ENCODE measurements at regions not wholly inside any gene's neighbourhood (a gene's known extent, or its start where the extent isn't known, plus 50 kb on each side); places are given as distances from the start of the nearest gene placed in this dataset.

DNA sequence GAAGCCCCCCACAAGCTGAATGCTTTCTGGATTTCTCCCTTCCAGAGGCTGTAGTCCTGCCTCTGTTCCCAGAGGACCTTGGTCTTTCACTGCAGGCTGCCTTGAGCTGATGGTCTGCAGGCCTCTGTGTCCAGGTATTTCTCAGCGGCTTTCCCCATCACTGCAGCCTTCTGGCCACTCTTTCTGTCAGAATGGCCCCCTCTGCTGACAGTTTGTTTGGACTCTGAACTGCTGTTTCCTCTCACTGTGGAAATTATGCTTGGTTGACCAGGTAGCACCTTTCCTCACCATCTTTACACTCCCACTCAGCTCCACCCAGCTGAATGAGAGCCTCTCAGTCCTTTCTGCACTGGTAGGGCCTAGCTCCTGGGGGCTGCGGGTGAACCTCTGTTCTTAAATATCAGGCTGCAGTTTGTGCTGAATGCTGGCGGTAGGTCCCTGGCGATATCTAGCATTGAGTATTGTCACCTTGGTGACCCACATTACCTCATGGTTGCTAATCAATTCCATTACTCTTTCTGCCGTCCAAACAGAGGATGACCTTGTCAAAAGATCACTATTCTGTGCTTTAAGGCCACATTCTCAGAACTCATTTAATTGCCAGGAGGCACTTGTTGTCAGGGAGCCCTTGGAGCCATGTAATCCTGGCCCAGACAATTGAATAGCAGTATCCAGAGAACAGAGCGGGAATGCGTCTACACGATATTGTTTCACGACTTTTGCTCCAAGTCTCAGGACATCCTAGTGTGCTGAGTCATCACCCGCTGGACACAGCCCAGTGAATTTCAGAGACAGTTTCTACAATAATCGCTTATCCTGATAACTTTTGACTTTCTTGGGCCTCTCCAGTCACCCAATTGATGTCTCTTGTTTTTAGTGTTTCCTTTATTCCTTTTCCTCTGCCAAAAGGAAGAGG lies 230.2 kb downstream of the TENT4A start:
- ChIA-PET CTCF (no interaction called here), POLR2A (no interaction called here)
- H3K4me3 Mint-ChIP-seq (ENCODE audit: unreplicated experiment), result no peak overlapping the region
- H3K36me3 Mint-ChIP-seq (ENCODE audit: insufficient read depth, unreplicated experiment), result no peaks in the 10 kb centered on the region
- no peaks in the 10 kb centered on the region for H3K4me1 Mint-ChIP-seq (ENCODE audit: insufficient read depth, unreplicated experiment)
- no peaks in the 10 kb centered on the region for H3K9me3 Mint-ChIP-seq (ENCODE audit: unreplicated experiment)
- TF ChIP-seq, protein P1, sequence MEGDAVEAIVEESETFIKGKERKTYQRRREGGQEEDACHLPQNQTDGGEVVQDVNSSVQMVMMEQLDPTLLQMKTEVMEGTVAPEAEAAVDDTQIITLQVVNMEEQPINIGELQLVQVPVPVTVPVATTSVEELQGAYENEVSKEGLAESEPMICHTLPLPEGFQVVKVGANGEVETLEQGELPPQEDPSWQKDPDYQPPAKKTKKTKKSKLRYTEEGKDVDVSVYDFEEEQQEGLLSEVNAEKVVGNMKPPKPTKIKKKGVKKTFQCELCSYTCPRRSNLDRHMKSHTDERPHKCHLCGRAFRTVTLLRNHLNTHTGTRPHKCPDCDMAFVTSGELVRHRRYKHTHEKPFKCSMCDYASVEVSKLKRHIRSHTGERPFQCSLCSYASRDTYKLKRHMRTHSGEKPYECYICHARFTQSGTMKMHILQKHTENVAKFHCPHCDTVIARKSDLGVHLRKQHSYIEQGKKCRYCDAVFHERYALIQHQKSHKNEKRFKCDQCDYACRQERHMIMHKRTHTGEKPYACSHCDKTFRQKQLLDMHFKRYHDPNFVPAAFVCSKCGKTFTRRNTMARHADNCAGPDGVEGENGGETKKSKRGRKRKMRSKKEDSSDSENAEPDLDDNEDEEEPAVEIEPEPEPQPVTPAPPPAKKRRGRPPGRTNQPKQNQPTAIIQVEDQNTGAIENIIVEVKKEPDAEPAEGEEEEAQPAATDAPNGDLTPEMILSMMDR (IDR thresholded peaks at IDR 0.05; ENCODE audit: unreplicated experiment), result no peak
- no TSS peak for BruUV-seq (replicated peaks)
- no peak overlapping the region for H3K27ac Mint-ChIP-seq (ENCODE audit: low read depth, unreplicated experiment)
- intact Hi-C loops (cut with micrococcal nuclease), result no loop called here
- no peak for DNase-seq (ENCODE audit: unreplicated experiment)
- H3K27me3 Mint-ChIP-seq (ENCODE audit: insufficient read depth, unreplicated experiment), result peaks cover 5% of the 10 kb centered on the region

DNA sequence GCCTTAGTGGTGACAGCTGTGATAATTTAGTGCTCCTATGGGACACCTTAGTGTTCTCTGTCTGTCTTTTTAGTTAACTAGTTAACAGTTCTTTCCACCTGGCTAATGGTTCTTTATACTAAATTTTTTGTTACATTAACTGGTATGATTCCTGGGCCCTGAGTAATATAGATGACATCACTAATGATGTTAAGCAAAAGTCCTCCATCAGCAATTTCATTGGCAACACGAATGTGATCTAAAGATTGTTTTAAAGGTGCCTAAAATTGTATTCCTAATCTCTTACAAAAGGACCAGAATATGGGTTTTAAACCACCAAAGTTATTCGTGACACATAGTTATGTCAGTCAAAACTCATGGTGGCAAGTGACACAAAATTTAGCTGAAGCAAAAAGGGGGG lies 235.3 kb downstream of the TENT4A start:
- Mint-ChIP-seq H3K9me3 (ENCODE audit: unreplicated experiment) (no peaks in the 10 kb centered on the region), H3K27me3 (ENCODE audit: insufficient read depth, unreplicated experiment) (peaks cover 8% of the 10 kb centered on the region), H3K4me3 (ENCODE audit: unreplicated experiment) (no peak overlapping the region), H3K27ac (ENCODE audit: low read depth, unreplicated experiment) (no peak overlapping the region), H3K4me1 (ENCODE audit: insufficient read depth, unreplicated experiment) (no peaks in the 10 kb centered on the region), H3K36me3 (ENCODE audit: insufficient read depth, unreplicated experiment) (no peaks in the 10 kb centered on the region)
- intact Hi-C loops (cut with micrococcal nuclease), result no loop called here
- ChIA-PET CTCF (no interaction called here), POLR2A (no interaction called here)
- no peak for DNase-seq (ENCODE audit: unreplicated experiment)
- BruUV-seq (replicated peaks), result no TSS peak
- TF ChIP-seq, protein P1 (IDR thresholded peaks at IDR 0.05; ENCODE audit: unreplicated experiment), result no peak

- no peaks in the 10 kb centered on the region for H3K36me3 Mint-ChIP-seq (ENCODE audit: insufficient read depth, unreplicated experiment)
- BruUV-seq (replicated peaks), result no TSS peak
These were observed 236.0 kb downstream of the TENT4A start for GRCh38 chr5:6949230-6949629.

DNA sequence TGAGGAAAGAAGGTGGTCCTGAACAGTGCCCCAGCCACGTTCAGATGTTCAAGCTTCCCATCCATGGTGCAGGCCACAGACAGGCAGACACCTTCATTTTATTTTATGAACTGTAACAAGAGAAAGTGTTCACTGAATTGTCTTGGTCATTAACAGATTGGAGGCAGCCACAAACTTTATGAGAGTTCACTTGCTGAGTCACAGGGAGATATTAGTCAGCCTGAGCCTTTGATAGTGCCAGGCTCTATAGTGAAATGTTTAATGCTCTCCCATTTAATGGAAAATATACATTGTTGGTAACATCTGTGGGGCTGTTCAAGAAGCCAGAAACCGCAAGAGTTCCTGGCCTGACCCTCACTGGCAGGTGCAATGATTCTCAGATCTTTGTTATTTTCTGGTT lies 237.0 kb downstream of the TENT4A start:
- Mint-ChIP-seq H3K4me1 (ENCODE audit: insufficient read depth, unreplicated experiment) (no peaks in the 10 kb centered on the region), H3K9me3 (ENCODE audit: unreplicated experiment) (no peaks in the 10 kb centered on the region), H3K27ac (ENCODE audit: low read depth, unreplicated experiment) (no peak overlapping the region), H3K27me3 (ENCODE audit: insufficient read depth, unreplicated experiment) (peaks cover 25% of the 10 kb centered on the region), H3K4me3 (ENCODE audit: unreplicated experiment) (no peak overlapping the region), H3K36me3 (ENCODE audit: insufficient read depth, unreplicated experiment) (no peaks in the 10 kb centered on the region)
- ChIA-PET POLR2A (no interaction called here), CTCF (interaction anchor here (0.8 kb wide), 1 partner anchor 149 kb away, joined by 4 read pairs; no protein-coding TSS in a partner anchor)
- TF ChIP-seq, protein P1 (IDR thresholded peaks at IDR 0.05; ENCODE audit: unreplicated experiment), result no peak
- peak; percentile 21 for DNase-seq (ENCODE audit: unreplicated experiment)
- intact Hi-C loops (cut with micrococcal nuclease), result no loop called here
- no TSS peak for BruUV-seq (replicated peaks)

More at GRCh38 chr5:6949230-6949629, 236.0 kb downstream of the TENT4A start:
- Mint-ChIP-seq H3K9me3 (ENCODE audit: unreplicated experiment) (no peaks in the 10 kb centered on the region), H3K4me1 (ENCODE audit: insufficient read depth, unreplicated experiment) (no peaks in the 10 kb centered on the region), H3K27me3 (ENCODE audit: insufficient read depth, unreplicated experiment) (peaks cover 15% of the 10 kb centered on the region), H3K4me3 (ENCODE audit: unreplicated experiment) (no peak overlapping the region), H3K27ac (ENCODE audit: low read depth, unreplicated experiment) (no peak overlapping the region)
- intact Hi-C loops (cut with micrococcal nuclease), result no loop called here
- TF ChIP-seq, protein P1 (IDR thresholded peaks at IDR 0.05; ENCODE audit: unreplicated experiment), result no peak
- ChIA-PET POLR2A (no interaction called here), CTCF (no interaction called here)
- DNase-seq (ENCODE audit: unreplicated experiment), result no peak

Data from MCF 10A (cell line).